K562 (cell line): ENCODE measurements at regions not wholly inside any gene's neighbourhood (a gene's known extent, or its start where the extent isn't known, plus 50 kb on each side); places are given as distances from the start of the nearest gene placed in this dataset.

Source experiments
- ERF ChIP-seq: fragments of 450-650 bp; formaldehyde crosslinking; IDR thresholded peaks from 2 replicates; pipeline ENCODE4 v1.4.0; 2020; ENCODE audit warnings: mild to moderate bottlenecking, mixed read lengths
- KDM2B ChIP-seq: fragments of 250-450 bp; sonication (Bioruptor Pico); IDR thresholded peaks from 2 replicates; pipeline ENCODE4 v1.8.0; 2021; ENCODE audit warnings: mild to moderate bottlenecking, moderate library complexity
- POLR2B ChIP-seq: fragments of 450-650 bp; IDR thresholded peaks from 2 replicates; pipeline ENCODE4 v1.6.1; 2018; ENCODE audit warnings: low read depth; ENCODE audit not compliant: partially characterized antibody
- PTRF ChIP-seq: fragments of 450-650 bp; IDR thresholded peaks from 2 replicates; pipeline ENCODE4 v1.6.1; 2016; ENCODE audit warnings: mild to moderate bottlenecking, missing genetic modification characterization, missing compliant biosample characterization
- YBX1 ChIP-seq: fragments of 450-650 bp; IDR thresholded peaks from 2 replicates; pipeline ENCODE4 v1.7.1; 2016; ENCODE audit warnings: mild to moderate bottlenecking
- ZNF184 ChIP-seq: sonication (generic); formaldehyde crosslinking; IDR thresholded peaks from 2 replicates; pipeline ENCODE4 v1.5.0; 2020; ENCODE audit warnings: missing genetic modification reagents
- ZNF586 ChIP-seq: fragments of 450-650 bp; formaldehyde crosslinking; conservative IDR thresholded peaks from 2 replicates; pipeline ENCODE4 v1.4.0; 2020; ENCODE audit warnings: mild to moderate bottlenecking, moderate library complexity
- TF ChIP-seq, protein P1 (sequence below): fragments of 250-450 bp; sonication (Bioruptor Pico); IDR thresholded peaks from 2 replicates; pipeline ENCODE4 v1.5.0; 2021; ENCODE audit warnings: mild to moderate bottlenecking, moderate library complexity

DNA sequence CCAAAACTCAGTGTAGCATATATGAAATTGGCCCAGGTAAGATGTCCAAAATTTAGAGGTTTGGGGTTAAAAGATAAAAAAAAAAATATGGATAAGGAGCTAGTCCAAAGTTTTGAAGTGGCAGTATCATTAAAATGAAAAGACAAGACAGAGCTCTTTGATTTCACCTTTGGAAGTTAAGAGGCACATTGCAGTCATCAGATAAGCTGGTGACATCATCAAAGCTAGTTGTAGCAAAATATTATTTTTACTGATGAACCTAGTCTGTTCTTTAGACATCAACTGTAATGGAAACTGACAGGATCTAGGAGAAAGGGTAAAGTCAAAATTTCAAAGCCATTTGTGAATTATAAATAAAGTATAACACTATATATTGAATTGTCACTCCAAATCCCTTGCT lies 603.7 kb upstream of the CDH8 start (continued):
- TF ChIP-seq, protein P1, sequence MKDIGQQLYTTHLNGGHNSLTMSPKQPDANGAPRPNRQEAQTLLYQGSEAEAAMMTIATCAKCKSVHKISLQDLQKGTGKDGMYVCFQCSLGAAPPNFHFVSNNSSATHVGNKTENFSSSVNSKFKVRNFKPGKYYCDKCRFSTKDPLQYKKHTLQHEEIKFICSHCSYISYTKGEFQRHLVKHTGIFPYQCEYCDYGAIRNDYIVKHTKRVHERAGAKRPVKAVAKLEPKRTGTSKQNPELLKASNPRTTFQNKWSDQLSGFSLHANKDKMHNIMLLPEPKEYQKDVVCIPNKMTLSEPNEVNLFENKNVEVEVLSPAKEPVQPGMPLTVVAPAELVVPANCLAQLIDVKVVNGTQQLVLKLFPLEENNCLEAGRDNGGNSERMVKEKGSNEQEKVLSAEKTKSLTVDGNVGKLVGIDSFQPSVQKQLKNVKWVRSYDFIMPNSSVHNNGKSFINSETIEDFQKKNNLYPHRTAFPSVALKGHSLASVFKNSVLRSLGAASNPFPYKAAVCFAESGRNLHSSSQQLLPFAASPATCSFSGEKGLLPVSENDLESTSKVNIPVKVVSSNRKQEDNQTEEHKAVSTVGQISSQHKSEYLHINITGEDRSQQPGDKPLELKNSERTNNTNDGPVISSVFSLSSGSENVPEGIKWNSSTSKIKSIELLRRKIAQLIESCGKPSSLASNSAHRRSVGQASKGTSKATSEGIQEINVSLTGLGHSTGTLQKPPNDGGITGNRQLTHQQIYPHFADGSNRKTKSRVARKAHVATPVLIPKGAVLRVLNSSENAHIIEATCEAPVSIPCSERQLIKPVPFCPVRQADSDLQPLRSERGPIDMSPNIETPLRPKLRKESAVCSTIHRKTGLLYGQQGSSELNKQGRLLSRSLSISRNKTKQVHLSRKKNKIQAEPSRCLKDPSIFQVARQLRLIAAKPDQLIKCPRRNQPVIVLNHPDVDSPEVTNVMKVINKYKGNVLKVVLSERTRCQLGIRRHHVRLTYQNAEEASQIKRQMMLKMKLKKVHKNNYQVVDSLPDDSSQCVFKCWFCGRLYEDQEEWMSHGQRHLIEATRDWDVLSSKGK (CRISPR knock-in tag): no peak
- TF ChIP-seq ZNF184 (CRISPR knock-in tag): no peak
- no peak for TF ChIP-seq PTRF
- TF ChIP-seq ERF (CRISPR knock-in tag): no peak
- no peak for TF ChIP-seq KDM2B (CRISPR knock-in tag)
- TF ChIP-seq ZNF586: no peak
- no peak for TF ChIP-seq YBX1
- no peak for TF ChIP-seq POLR2B
